Endothelial cell of umbilical vein (primary cell): ENCODE measurements at regions not wholly inside any gene's neighbourhood (a gene's known extent, or its start where the extent isn't known, plus 50 kb on each side); places are given as distances from the start of the nearest gene placed in this dataset.

Experiments used
- CTCF ChIP-seq, 2 donors: IDR thresholded peaks; 1 replicate in 1 of 2; 2 replicates in 1 of 2; pipeline ENCODE4 v1.5.1; 2011; ENCODE audit warnings: low read length in 2 of 2, mild to moderate bottlenecking in 2 of 2, moderate library complexity in 2 of 2, control low read depth in 1 of 2, inconsistent platforms in 1 of 2, low read depth in 1 of 2; ENCODE audit not compliant: insufficient read depth in 1 of 2; ENCODE audit errors: extremely low read depth in 1 of 2
- EZH2 ChIP-seq: IDR thresholded peaks from 2 replicates; pipeline ENCODE4 v1.6.1; 2012; ENCODE audit warnings: borderline replicate concordance, low read depth, mild to moderate bottlenecking, moderate library complexity, low read length, inconsistent platforms; ENCODE audit not compliant: severe bottlenecking
- FOS ChIP-seq: IDR thresholded peaks from 2 replicates; pipeline ENCODE4 v1.6.1; 2011; ENCODE audit warnings: mild to moderate bottlenecking, low read length, moderate library complexity, borderline replicate concordance; ENCODE audit not compliant: insufficient read depth
- JUN ChIP-seq: IDR thresholded peaks from 2 replicates; pipeline ENCODE4 v1.6.1; 2011; ENCODE audit warnings: borderline replicate concordance, low read depth; ENCODE audit not compliant: insufficient read length, insufficient read depth
- MAX ChIP-seq: IDR thresholded peaks from 2 replicates; pipeline ENCODE4 v1.6.1; 2011; ENCODE audit not compliant: insufficient read depth, insufficient read length
- MYC ChIP-seq: IDR thresholded peaks from one replicate; pipeline ENCODE4 v1.6.1; 2011; ENCODE audit warnings: mild to moderate bottlenecking, low read depth, low read length
- POLR2A ChIP-seq: IDR thresholded peaks from 2 replicates; pipeline ENCODE4 v1.6.1; 2012; ENCODE audit warnings: low read depth, mild to moderate bottlenecking, control low read depth, low read length
- POLR2AphosphoS5 ChIP-seq: IDR thresholded peaks from 2 replicates; pipeline ENCODE4 v1.6.1; 2012; ENCODE audit warnings: low read depth, mild to moderate bottlenecking, control low read depth, low read length, moderate library complexity; ENCODE audit not compliant: insufficient read depth

- TF ChIP-seq JUN (no peak), CTCF (IDR thresholded peaks at IDR 0.05; ENCODE audit: extremely low read depth in 1 of 2, insufficient read depth in 1 of 2, low read depth in 1 of 2, low read length in 2 of 2) (no peak), MAX (no peak), POLR2A (no peak), POLR2AphosphoS5 (no peak), EZH2 (no peak), MYC (no peak), FOS (no peak)
Measured at GRCh38 chr17:77888242-77889134, 70.0 kb upstream of the TNRC6C start.
